ENCODE measurements at regions not wholly inside any gene's neighbourhood (a gene's known extent, or its start where the extent isn't known, plus 50 kb on each side); places are given as distances from the start of the nearest gene placed in this dataset.
A peak's percentile ranks its signal among the peaks of the same experiment; 100 is the strongest.

DNA sequence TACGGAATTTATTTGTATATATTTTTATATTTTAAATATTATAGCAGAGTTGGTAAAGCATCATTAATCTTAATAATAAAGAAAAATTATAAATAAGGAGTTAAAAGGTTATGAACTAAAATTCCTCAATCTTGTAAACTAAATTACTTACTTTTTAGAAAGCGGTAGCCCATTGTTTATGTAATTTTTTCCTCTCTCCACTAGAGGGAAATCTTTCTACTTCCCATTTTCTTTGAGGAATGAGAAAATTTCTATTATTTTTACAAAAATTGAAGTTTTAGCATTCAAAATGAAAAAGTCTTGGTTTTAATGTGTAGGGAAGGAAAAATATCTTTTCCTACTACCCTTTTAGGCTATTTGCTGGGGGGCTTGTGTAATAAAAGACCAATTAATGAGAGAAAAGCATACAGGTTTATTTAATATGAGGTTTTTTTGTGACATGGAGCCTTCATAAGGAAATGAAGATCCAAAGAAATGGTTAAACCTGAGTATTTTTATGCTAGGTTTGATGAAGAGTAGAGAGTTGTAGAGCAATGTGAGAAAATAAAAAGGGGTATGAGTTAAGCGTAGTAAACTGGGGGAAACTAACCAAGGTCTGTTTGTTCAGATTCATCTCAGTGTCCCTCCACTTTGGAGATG is 68.7 kb upstream of the ADAD1 start:
- Histone ChIP-seq H3K79me1 (ENCODE audit: low read depth in 1 of 2, low read length in 2 of 2) (no peaks in the 10 kb centered on the region), H3K27me3 (ENCODE audit: control insufficient read depth, insufficient read depth, low read length) (no peaks in the 10 kb centered on the region), H2BK20ac (ENCODE audit: low read depth, low read length) (no peak overlapping the region), H3K4ac (ENCODE audit: low read depth, low read length) (no peak overlapping the region), H3K18ac (ENCODE audit: low read depth, low read length) (no peak overlapping the region), H2AK9ac (replicated peaks; ENCODE audit: low read depth, low read length, poor library complexity) (no peak overlapping the region), H3K4me1 (ENCODE audit: control insufficient read depth, insufficient read depth, low read length) (no peaks in the 10 kb centered on the region), H3K4me2 (ENCODE audit: low read depth, low read length) (no peak overlapping the region), H3K9ac (ENCODE audit: low read depth, low read length) (no peak overlapping the region), H4K91ac (ENCODE audit: insufficient read depth, low read depth, low read length) (no peak overlapping the region), H3K4me3 (ENCODE audit: insufficient read depth, low read depth, low read length) (no peak overlapping the region), H2BK15ac (ENCODE audit: low read depth, low read length) (no peak overlapping the region), H2BK120ac (ENCODE audit: low read depth, low read length) (no peak overlapping the region), H3K9me1 (ENCODE audit: insufficient read depth, low read length) (no peaks in the 10 kb centered on the region), H4K5ac (ENCODE audit: low read depth, low read length) (no peak overlapping the region), H2AFZ (replicated peaks; ENCODE audit: low read length, poor library complexity) (no peak overlapping the region), H4K20me1 (ENCODE audit: insufficient read depth, low read length) (no peaks in the 10 kb centered on the region), H3K14ac (replicated peaks; ENCODE audit: low read depth, low read length) (no peak overlapping the region), H3K23ac (ENCODE audit: low read depth, low read length) (no peak overlapping the region), H3K9me3 (ENCODE audit: control insufficient read depth, insufficient read depth, low read length) (no peaks in the 10 kb centered on the region), H3K56ac (ENCODE audit: extremely low read depth, insufficient read depth, low read length) (no peak overlapping the region), H3K36me3 (ENCODE audit: control insufficient read depth, insufficient read depth, low read length) (peaks cover 11% of the 10 kb centered on the region), H4K8ac (ENCODE audit: low read depth in 2 of 2, low read length in 2 of 2) (no peak overlapping the region), H2AK5ac (ENCODE audit: low read depth, low read length) (no peak overlapping the region), H2BK5ac (ENCODE audit: low read depth, low read length, poor library complexity, severe bottlenecking) (no peak overlapping the region), H3K27ac (ENCODE audit: insufficient read depth, low read length) (no peak overlapping the region)
- DNase-seq (peak; percentile 18), ATAC-seq (ENCODE audit: low read depth) (no peak)
- POLR2A ChIA-PET (ENCODE audit: unreplicated experiment), result no interaction called here
- CTCF ChIA-PET, result no interaction called here
- BruUV-seq (replicated peaks), result no TSS peak
- TF ChIP-seq MAZ (IDR thresholded peaks at IDR 0.05; ENCODE audit: borderline replicate concordance, low read depth, low read length), result no peak
- TF ChIP-seq, protein P1, sequence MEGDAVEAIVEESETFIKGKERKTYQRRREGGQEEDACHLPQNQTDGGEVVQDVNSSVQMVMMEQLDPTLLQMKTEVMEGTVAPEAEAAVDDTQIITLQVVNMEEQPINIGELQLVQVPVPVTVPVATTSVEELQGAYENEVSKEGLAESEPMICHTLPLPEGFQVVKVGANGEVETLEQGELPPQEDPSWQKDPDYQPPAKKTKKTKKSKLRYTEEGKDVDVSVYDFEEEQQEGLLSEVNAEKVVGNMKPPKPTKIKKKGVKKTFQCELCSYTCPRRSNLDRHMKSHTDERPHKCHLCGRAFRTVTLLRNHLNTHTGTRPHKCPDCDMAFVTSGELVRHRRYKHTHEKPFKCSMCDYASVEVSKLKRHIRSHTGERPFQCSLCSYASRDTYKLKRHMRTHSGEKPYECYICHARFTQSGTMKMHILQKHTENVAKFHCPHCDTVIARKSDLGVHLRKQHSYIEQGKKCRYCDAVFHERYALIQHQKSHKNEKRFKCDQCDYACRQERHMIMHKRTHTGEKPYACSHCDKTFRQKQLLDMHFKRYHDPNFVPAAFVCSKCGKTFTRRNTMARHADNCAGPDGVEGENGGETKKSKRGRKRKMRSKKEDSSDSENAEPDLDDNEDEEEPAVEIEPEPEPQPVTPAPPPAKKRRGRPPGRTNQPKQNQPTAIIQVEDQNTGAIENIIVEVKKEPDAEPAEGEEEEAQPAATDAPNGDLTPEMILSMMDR (conservative IDR thresholded peaks at IDR 0.05; ENCODE audit: low read depth, low read length), result peak; percentile 49
- no peak for TF ChIP-seq CHD1 (IDR thresholded peaks at IDR 0.05; ENCODE audit: low read depth, low read length)
- TF ChIP-seq CEBPB (IDR thresholded peaks at IDR 0.05; ENCODE audit: low read depth, low read length), result no peak
- peak; percentile 50; the same call in 1 of the 2 replicates for TF ChIP-seq SMC3 (IDR thresholded peaks at IDR 0.05; ENCODE audit: low read depth, low read length)
- peak; percentile 38; the same call in 1 of the 2 replicates for TF ChIP-seq RAD21 (IDR thresholded peaks at IDR 0.05; ENCODE audit: low read length)
- no peak for TF ChIP-seq MAFK (IDR thresholded peaks at IDR 0.05; ENCODE audit: low read depth, low read length)
- TF ChIP-seq BHLHE40 (IDR thresholded peaks at IDR 0.05; ENCODE audit: low read depth, low read length), result no peak
- TF ChIP-seq FOS (IDR thresholded peaks at IDR 0.05; ENCODE audit: low read depth, low read length), result no peak
- TF ChIP-seq RCOR1 (IDR thresholded peaks at IDR 0.05; ENCODE audit: insufficient replicate concordance, low read length), result no peak
- TF ChIP-seq, protein P2, sequence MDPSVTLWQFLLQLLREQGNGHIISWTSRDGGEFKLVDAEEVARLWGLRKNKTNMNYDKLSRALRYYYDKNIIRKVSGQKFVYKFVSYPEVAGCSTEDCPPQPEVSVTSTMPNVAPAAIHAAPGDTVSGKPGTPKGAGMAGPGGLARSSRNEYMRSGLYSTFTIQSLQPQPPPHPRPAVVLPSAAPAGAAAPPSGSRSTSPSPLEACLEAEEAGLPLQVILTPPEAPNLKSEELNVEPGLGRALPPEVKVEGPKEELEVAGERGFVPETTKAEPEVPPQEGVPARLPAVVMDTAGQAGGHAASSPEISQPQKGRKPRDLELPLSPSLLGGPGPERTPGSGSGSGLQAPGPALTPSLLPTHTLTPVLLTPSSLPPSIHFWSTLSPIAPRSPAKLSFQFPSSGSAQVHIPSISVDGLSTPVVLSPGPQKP (IDR thresholded peaks at IDR 0.05; ENCODE audit: borderline replicate concordance, low read depth, low read length), result no peak
- no peak for TF ChIP-seq POLR2A (IDR thresholded peaks at IDR 0.05; ENCODE audit: low read depth, low read length)
- TF ChIP-seq MXI1 (IDR thresholded peaks at IDR 0.05; ENCODE audit: borderline replicate concordance, low read depth, low read length), result no peak
- TF ChIP-seq, protein P3, sequence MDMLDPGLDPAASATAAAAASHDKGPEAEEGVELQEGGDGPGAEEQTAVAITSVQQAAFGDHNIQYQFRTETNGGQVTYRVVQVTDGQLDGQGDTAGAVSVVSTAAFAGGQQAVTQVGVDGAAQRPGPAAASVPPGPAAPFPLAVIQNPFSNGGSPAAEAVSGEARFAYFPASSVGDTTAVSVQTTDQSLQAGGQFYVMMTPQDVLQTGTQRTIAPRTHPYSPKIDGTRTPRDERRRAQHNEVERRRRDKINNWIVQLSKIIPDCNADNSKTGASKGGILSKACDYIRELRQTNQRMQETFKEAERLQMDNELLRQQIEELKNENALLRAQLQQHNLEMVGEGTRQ (IDR thresholded peaks at IDR 0.05; ENCODE audit: low read depth, low read length), result no peak
- no peak for TF ChIP-seq RFX5 (IDR thresholded peaks at IDR 0.05; ENCODE audit: low read depth, low read length)
- TF ChIP-seq NFE2L2 (IDR thresholded peaks at IDR 0.05; ENCODE audit: low read depth, low read length), result no peak
- intact Hi-C loops (cut with micrococcal nuclease), result loop anchor here (2.0 kb wide), 1 partner anchor 267 kb away; no protein-coding TSS in a partner anchor
- in situ Hi-C loops (cut with MboI; ENCODE audit: low sequenced_read_pairs), result loop anchor here (25.0 kb wide), 1 partner anchor 602 kb away; the partner anchor contains the start of gene NUDT6
- WGBS, 2 experiments (ENCODE audit: extremely low coverage in 2 of 2, insufficient read length in 1 of 2), result 100% methylated on average over 1 of the region's 3 CpGs
- dilution Hi-C loops (cut with HindIII; ENCODE audit: low sequenced_read_pairs, unreplicated experiment), result no loop called here
